Esophagus muscularis mucosa (tissue), 4 donors: ENCODE measurements at regions not wholly inside any gene's neighbourhood (a gene's known extent, or its start where the extent isn't known, plus 50 kb on each side); places are given as distances from the start of the nearest gene placed in this dataset.

ENCODE experiments used
- EP300 ChIP-seq: sonication (generic); formaldehyde crosslinking; IDR thresholded peaks from one replicate; pipeline ENCODE4 v1.6.1; 2017; ENCODE audit warnings: antibody characterized with exemption
- POLR2A ChIP-seq: fragments of 450-650 bp; IDR thresholded peaks from one replicate; pipeline ENCODE4 v1.6.1; 2017; ENCODE audit warnings: antibody characterized with exemption, moderate library complexity, mild to moderate bottlenecking, low read depth
- POLR2AphosphoS5 ChIP-seq, 2 donors: sonication (generic); formaldehyde crosslinking; IDR thresholded peaks; one replicate each; pipeline ENCODE4 v1.6.1; 2017; ENCODE audit warnings: antibody characterized with exemption in 2 of 2
- TF ChIP-seq, protein P1 (sequence below), 3 experiments: fragments of 200-600 bp in 2 of 3; fragments of 450-650 bp in 1 of 3; sonication (generic) in 2 of 3; IDR thresholded peaks; one replicate each; pipeline ENCODE4 v1.5.1; 2017 to 2019; ENCODE audit warnings: antibody characterized with exemption in 3 of 3, mild to moderate bottlenecking in 2 of 3, moderate library complexity in 1 of 3

DNA sequence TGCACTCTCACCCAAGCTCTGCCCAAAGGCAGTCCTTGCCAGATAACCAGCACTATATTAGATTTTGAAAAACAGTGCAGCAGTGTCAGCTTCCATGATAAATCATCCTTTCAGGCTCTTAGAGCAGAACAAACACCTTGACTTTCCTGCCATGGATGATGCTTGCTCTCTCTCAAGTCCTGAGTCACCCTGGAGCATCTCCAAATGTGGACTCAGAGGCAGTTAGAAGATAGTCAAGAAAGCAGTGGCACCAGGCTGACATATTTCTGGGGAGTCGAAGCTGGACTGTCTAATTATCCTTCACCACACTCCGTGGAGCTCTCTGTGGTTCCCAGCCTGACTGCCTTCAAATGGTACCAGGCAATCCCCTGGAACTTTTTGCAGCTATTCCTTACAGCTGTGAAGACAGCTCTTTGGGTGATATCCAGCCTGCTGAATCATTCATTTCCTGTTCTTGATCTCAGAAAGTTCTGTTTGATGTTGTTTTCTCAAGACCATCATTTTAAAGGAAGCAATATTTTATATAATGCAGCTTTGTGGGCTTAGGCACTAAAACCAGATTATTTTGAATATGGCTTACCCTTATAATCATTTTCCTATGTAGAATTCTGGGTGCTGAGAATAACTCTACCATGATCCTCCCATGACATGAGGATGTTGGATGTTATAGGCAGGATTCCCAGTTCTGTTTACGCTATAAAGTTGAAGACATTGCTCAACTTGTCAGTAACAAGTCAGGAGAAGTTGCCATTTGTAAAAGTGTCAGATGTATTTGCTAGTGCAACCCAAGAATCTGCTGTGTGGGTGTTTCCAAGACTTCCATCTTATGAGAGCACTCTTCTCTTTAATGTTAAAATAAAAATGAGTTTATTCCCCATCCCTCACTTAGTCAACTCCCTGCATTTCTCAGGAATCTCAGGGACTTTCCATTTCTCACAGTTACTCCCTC lies 233.8 kb downstream of the C7orf25 start:
- TF ChIP-seq, protein P1, sequence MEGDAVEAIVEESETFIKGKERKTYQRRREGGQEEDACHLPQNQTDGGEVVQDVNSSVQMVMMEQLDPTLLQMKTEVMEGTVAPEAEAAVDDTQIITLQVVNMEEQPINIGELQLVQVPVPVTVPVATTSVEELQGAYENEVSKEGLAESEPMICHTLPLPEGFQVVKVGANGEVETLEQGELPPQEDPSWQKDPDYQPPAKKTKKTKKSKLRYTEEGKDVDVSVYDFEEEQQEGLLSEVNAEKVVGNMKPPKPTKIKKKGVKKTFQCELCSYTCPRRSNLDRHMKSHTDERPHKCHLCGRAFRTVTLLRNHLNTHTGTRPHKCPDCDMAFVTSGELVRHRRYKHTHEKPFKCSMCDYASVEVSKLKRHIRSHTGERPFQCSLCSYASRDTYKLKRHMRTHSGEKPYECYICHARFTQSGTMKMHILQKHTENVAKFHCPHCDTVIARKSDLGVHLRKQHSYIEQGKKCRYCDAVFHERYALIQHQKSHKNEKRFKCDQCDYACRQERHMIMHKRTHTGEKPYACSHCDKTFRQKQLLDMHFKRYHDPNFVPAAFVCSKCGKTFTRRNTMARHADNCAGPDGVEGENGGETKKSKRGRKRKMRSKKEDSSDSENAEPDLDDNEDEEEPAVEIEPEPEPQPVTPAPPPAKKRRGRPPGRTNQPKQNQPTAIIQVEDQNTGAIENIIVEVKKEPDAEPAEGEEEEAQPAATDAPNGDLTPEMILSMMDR (IDR thresholded peaks at IDR 0.05), result no peak
- no peak for TF ChIP-seq POLR2A
- no peak for TF ChIP-seq EP300
- peak; percentile 17 to 45 for TF ChIP-seq POLR2AphosphoS5 (IDR thresholded peaks at IDR 0.05)
